GM11168 (cell line): ENCODE measurements at regions not wholly inside any gene's neighbourhood (a gene's known extent, or its start where the extent isn't known, plus 50 kb on each side); places are given as distances from the start of the nearest gene placed in this dataset.

Experiments
- in situ Hi-C: fragments of 300-500 bp; cut with MboI; formaldehyde crosslinking; loops from one replicate; pipeline ENCODE4 v1.12.0; 2022; ENCODE audit warnings: low sequenced_read_pairs; ENCODE audit not compliant: unreplicated experiment

- in situ Hi-C loops, result no loop called here
Measured at GRCh38 chr11:122165607-122166371, 49.8 kb upstream of the BLID start.
